Left renal cortex interstitium (tissue), 4 donors: ENCODE measurements at regions not wholly inside any gene's neighbourhood (a gene's known extent, or its start where the extent isn't known, plus 50 kb on each side); places are given as distances from the start of the nearest gene placed in this dataset.

Source experiments
- DNase-seq, 4 donors: peaks; one replicate each; pipeline ENCODE4 v3.0.0-alpha.2; 2013; ENCODE audit warnings: low read depth in 4 of 4, low spot score in 2 of 4, missing footprints in 1 of 4

DNA sequence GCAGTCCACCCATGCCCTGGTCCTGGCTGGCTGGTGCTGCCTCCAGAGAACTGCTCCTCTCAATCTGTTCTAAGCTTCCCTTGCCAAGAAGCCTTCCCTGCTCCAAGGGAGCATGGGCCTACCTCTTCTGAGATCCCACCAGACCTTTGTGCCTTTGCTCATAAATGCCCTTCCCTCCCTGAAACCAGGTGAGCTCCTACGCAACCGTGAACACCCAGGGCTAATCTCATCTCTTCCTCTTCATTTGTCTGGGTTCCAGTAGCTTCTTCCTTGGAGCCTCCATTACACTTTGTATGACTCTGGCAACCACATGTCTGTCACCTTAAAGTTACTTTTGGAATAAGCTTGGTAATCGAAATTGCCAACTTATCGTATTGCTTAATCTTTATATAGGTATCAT, 270.6 kb downstream of the PBX3 start:
- no peak for DNase-seq

DNA sequence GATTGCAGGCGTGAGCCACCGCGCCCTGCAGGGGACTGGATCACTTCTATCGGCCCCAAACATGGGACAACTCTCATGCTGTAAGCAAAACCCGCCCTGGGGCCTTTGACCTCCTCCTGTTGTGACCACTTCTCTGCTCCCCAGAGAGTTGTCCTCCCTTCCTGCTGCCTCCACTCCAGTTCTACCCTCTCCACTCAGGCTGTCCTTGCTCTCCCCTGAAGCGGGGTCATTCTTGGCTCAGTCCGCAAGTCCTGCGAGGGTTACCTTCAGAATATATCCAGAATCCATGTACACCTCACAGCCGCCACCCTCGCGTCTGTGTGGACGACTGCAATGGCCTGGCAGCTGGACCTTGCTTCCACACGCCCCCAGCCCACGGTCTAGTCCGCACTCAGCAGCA, 273.7 kb downstream of the PBX3 start:
- DNase-seq = no peak

DNA sequence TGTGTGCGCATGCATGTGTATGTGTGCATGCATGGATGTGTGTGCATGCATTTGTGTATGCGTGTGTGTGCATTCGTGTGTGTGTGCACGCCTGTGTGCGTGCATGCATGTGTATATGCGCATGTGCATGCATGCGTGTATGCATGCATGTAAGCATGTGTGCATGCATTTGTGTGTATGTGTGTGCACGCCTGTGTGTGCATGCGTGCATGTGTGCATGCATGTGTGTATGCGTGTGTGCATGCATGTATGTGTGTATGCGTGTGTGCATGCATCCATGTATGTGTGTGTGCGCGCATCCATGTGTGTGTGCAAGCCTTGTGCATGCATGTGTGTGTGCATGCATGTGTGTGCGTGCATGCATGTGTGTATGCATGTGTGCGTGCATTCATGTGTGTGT, 276.8 kb downstream of the PBX3 start:
- no peak for DNase-seq

DNA sequence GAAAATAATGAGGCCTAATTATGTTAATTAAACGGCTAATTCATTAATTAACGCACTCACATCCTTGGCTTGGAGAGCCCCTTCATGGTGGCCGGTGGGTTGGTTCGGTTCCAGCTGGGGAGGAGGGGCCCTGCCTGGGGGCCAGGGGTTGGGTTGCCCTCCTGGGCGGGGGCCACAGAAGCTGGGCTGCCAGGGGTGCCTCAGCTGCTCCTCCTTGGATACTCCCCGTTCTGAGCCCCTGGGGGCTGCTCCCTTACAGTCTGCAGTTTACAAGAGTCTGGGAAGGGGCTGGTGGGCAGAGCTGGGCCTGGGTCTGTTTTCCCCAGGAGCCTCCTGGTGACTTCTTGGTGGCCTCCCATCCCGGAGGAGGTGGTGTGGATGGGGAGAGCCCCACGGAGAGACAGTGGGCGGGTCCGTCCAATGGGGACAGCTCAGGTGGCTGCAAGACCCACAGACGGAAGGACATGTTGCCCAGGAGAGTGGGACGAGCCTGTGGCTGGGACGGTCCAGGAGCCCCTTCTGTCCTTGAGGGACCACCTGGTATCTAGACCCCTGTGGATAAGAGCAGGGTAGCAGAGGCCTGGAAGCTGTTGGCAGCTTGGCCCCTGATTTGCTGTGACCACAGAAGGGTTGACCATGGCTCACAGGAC, 277.5 kb downstream of the PBX3 start:
- no peak for DNase-seq

DNA sequence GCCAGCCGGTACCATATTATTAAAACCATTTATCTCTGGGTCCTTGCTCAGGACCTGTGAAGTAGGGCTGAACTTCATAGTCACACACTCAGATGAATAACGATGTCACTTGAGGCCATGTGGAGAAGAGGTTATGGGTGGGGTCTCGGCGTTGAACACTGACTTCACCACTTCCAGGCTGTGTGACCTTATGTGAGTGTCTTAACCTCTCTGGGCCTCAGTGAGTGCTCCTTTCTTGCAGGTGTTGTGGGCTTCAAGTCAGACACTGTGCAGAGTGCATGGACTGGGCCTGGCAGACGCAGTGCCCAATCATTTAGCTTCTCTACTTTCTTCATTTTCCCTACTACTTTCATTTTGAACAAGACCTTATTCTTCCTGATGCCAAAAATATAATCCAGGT, 278.8 kb downstream of the PBX3 start:
- DNase-seq = no peak

DNA sequence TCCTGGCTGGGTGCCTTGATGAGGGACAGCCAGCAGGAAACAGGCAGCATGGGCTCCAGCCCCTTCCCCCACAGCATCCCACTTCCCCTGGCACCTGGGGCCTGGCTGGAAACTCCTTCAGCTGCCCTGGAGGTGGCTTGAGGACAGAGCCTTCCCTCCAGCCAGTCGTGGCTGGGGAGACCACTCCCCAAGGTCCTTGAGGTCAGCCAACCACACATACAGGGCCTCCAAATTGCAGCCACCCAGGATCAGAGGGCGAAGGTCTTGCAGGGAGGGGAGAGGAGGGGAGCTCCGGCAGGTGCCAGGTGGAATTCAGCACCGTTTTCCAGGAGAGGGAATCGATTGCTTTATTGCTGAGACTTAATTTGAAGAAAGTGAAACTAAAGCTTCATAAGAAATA, 280.4 kb downstream of the PBX3 start:
- DNase-seq = no peak

DNA sequence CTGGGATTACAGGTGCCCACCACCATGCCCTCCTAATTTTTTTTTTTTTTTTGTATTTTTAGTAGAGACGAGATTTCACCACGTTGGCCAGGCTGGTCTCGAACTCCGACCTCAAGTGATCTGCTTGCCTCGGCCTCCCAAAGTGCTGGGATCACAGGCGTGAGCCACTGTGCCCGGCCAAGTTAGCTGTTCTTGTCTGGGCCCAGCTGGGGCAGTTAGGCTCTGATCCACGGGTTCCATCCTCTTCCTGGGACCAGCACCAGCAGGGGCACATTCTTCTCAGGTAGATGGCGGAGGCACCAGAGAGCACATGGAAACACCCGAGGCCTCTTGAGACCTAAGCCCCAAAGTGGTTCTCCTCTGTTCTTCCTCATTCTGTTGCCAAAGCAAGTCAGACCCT, 281.6 kb downstream of the PBX3 start:
- no peak for DNase-seq

DNA sequence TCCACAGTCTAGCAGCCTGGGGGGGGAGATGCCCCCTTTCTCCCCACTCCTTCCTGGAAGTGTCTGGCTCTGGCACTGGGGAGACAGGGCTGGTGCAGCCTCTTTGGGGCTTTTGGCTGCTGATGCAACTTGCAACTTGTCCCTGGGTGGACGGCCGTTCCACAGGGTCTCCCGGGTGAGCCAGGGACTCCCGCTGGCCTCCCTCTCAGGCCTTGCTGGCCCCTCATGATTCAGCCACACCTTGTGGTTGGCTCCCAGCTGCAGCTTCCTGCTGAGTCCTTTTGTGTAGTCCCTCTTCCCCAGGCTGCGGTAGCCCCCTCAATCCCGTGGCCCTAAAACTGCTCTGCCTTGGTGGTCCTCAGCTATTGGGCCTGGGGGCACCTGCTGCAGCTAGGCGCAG, 283.5 kb downstream of the PBX3 start:
- DNase-seq = no peak

DNA sequence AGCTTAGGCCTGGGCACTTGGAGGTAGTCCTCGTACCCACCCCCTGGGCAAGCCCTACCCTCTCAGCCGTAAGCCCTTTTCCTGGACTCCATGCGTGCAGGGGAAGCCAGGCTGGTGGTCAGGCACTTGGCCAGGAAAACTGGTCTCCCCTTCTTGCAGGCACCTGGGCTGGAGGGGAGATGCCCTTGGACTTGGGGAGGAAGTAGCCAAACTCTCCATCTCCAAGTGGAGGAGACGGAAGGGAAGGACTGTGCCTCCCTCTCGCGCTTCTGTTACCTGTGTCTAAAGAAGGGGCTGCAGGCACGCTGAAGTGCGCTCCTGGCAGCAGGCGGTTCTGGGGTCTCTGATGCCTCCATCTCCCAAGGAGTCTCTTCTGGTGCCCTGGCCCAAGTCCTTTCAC, 283.9 kb downstream of the PBX3 start:
- no peak for DNase-seq

DNA sequence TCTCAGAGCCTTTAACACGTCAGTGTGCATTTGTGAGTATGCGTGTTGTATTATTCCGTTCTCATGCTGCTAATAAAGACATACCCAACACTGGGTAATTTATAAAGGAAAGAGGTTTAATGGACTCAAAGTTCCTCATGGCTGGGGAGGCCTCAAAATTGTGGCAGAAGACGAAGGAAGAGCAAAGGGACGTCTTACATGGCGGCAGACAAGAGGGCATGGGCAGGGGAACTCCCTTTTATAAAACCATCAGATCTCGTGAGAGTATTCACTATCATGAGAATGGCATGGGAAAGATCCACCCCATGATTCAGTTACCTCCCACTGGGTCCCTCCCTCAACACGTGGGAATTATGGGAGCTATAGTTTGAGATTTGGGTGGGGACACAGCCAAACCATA, 285.0 kb downstream of the PBX3 start:
- no peak for DNase-seq

DNA sequence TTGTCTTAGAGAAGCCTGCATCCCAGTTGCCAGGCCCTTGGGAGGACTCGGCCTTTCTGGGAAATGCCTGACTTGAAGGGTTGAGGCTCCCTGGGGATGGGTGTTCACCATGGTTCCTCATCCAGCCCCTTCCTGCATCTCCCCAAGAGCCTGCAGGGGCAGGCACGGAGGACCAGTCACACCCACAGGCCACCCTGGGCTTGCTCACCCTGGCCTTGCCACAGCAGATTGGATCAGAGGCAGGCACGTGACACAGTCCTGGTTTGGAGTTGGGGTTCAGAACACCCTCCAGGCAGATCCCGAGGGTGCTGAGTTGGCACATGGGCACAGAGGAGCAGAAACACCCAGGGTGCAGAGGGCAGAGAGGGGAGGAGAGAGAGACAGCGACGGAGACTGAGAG, 286.1 kb downstream of the PBX3 start:
- no peak for DNase-seq

DNA sequence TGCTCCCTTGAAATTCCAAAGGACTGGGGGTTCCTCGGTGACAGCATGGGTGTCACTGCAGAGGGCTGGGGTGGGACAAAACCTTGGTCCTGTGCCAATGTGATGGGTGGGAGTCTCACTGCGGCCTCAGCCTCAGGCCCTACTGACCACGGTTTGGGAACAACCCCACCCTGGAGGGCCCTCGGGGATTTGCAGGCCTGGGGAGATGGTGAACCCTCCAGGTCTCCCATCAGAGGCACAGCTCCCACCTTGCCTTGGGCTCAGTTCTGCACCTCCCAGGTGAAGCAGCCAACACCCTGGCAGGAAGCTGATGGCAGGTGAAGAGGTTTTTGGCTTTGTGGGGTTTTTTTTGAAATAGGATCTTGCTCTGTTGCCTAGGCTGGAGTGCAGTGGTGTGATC, 286.8 kb downstream of the PBX3 start:
- DNase-seq = no peak

DNA sequence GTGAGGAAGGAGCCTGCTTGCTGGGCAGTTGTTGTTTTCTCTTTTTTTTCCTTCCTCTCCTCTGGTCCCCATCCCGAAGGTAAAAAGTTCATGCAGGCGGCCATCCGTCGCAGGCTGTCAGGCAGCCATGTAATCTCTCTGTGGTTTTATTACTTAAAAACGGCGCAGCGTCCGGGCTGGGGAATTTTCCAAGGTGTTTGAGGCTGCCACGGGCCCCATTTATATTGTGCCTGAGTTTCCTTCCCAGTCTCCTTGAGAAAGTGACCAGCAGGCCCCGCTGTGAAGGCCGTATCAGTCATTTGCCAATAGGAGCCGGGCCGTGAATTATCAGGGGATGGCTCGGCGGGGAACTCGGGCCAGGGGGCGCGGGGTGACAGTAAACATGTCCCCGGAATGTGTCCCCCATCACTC, 289.7 kb downstream of the PBX3 start:
- peak in 1 of 4 donors; percentile 21 for DNase-seq

DNA sequence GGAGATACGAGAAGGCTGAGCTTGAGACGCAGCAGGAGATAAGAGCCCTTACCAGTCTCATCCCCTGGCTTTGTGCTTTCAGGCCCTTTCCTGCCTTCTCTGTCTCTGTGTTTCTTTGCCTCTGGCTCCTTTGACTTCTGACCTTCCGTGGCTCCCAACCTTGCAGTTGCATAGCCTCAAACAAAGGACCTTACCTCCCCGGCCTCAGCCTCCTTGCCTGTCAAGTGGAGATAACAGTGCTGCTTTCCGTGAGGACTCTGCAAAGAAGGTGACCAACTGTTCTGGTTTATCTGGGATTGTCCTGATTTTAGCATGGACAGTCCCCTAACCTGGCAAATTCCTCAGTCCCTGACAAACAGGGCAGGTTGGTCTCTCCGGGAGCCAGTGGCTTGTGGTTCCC, 287.8 kb upstream of the MVB12B start:
- DNase-seq = no peak

DNA sequence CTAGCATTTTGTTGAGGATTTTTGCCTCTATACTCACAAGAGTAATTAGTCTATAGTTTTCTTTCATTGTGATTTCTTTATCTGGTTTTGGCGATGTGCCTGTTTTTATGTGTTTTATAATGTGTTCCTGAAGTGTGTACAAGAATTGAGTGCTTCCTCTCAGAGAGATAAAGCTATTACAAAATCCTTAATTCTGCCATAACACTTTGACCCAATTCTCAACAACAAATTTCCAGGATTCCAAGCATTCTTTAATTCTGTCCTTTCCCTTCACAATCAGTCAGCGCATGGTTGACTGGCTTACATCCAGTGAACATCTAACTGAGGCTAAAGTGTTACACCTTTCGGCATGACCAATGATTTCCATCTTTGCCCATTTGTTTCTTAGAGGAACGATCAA, 282.9 kb upstream of the MVB12B start:
- DNase-seq = no peak

DNA sequence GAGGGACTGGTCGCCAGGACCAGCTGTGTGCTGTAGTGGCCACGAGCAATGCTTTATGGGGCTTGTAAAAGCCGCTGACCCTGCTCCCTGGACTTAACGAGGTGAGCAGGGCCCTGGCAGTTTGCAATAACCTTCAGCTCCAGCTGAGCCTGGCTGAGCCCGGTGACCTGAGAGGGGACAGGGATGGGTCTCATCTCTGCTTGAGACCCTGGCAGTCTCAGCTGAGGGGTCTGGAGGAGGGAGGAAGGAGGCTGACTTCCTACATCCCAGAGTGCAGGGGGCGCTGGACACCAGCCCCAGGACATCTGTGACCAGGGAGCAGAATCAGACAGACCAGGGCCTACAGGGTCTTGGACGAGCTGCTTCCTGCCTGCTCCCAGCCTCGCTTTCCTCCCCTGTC, 277.5 kb upstream of the MVB12B start:
- DNase-seq = no peak

DNA sequence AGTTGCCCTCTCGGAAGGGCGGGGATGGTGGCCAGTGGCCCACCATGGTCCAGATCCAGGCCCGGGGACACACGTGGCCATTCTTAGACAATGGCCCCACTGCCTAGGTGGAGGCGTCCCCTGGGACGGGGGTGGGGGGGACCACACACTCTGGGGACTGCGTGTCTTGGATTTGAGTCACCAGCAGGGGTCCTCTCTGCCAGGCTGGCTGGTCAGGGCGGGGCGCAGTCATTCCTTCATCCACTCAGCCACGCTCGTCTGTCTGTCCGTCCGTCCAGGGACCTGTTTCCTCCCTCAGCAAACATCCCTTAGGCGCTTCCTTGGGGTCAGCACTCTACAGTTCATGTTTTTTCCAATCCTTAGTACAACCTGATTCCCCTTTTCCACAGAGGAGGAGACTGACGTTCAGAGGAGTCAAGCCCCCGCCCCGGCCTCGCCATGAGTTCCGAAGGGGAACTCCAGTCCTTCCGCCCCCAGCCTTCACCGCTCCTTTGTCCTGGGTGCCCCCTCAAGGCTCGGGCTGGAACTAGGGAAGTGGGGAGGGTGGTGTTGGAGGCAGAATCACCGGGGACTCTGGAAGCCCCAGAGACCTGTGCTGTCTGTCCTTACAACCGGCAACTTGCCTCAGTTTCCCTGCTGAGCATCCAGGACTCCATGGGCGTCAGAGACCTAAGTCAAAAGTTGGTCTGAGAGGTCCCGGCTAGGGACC, 276.6 kb upstream of the MVB12B start:
- DNase-seq = no peak

DNA sequence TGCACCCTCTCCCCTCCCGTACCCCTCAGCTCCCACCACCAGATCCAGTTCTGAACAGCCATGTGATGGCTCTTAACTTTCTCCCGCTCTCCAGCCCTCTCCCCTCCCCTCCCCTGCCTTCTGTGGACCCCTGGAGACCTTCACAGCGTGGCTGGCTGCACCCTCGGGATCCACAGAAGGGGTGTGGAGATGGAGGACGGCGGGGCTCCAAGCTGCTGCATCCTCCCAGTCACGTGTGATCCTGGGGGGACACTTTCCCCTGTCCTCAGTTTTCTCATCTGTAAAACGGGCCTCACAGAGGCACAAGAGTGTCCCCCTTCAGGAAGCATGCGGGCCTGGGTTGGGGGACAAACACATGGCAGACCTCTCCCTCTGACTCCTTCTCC, 276.0 kb upstream of the MVB12B start:
- DNase-seq = no peak

DNA sequence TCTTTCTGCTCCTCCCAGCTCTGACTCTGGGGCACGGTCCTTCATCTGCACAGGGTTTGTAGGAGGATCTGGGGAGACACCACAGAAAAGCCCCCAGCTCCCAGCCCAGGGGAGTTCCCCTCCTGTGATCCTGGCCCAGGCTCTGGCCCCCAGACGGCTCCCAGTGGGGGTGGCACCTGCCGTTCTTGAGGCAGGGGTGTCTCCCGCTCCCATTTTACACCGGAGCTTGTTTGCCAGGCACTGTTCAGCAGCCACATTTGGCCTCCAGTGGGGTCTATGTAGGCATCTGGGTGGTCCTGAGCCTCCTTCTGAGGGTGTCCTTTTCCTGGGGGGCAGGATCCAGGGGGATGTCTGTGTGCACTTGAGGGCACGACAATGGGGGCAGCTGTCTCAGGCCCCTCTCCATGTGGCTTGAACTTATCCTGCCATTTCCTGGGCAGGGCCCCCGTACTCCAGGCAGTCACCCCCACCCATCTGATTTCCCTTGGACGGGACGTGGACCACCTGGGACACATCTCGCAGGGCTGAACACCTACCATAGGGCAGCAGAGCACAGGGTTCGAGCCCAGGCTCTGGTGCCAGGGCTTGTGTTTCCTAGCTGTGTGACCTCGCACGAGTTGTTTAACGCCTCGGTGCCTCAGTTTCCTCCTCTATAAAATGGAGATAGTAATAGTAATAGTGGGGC, 275.0 kb upstream of the MVB12B start:
- DNase-seq = no peak

DNA sequence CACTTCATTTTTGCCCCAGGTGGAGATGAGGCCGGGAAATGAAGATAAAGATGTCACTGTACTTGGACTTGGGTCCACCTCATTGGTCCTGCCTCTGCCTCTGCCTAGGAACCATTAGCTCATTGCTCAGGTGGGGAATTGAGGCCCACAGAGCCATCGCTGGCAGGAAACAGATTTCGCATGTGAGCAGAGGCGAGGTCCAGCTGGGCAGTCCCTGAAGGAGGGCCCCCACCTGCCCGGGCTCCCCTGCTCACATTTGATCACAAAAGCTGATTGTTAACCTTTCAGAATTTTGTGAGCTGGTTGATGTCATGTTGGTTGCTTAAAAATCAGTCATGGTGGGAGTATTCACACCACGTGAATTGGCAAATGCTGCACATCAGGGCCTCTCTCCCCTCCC, 273.8 kb upstream of the MVB12B start:
- DNase-seq = no peak

DNA sequence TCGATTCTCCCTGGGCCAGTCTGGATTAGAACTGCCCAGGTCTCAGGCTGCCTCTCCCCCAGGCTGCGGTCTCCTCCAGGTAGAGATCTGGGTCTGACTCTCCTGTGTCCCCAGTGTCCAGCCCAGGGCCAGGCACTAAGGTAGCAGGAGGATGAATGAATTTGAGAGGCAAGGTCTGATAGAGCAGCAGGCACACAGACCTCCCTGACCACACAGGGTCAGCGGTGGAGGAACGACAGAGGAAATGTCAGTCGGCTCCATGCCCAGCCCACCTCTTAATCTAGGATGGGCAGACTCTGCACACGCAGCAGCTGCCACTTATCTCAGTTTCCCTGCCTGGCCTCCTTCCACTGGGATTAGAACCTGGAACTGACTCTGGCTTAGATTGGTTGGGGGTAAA, 272.7 kb upstream of the MVB12B start:
- no peak for DNase-seq

DNA sequence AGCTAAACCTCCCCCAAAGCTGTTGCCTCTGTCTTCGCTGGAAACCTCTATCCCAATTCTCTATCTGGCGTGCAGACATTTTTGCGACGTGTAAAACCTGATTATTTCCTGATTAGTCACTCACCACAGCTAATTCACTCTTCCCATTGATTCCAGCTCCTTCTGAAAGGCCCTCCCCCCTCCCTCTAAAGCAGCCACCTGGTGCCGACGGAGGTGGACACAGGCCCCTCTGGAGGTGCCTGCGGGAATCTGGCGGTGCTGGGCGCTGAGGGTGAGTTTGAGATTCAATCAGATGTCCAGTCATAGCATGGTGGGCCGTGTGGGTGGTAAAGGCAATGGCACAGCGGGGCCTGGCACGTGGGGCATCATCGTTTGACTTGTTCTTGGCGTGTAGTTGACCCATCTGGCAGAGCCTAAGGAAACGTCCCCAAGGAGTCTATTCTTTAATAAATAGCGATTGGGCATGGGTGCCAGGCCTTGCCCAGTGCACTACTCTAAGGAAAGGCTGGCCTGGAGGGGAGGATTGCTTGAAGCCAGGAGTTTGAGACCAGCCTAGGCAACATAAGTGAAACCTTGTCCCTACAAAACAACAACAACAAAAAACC, 271.1 kb upstream of the MVB12B start:
- DNase-seq = no peak
